ENCODE measurements at regions not wholly inside any gene's neighbourhood (a gene's known extent, or its start where the extent isn't known, plus 50 kb on each side); places are given as distances from the start of the nearest gene placed in this dataset.

- no peaks in the 10 kb centered on the region for H3K9me3 ChIP-seq (replicated peaks in 1 of 3)
- DNase-seq = no peak
- TF ChIP-seq CTCF (IDR thresholded peaks at IDR 0.05) = no peak
- TF ChIP-seq POLR2A (IDR thresholded peaks at IDR 0.05) = no peak
- H3K27me3 ChIP-seq = no peaks in the 10 kb centered on the region
- 83 to 90% (median 89%) methylated on average over 2 of the region's 2 CpGs for WGBS, 4 donors
- H3K36me3 ChIP-seq (replicated peaks in 1 of 2) = no peaks in the 10 kb centered on the region
- H3K4me1 ChIP-seq (replicated peaks in 1 of 2) = no peaks in the 10 kb centered on the region
- no peak overlapping the region for H3K4me3 ChIP-seq
- no peak overlapping the region for H3K27ac ChIP-seq
- intact Hi-C loops (cut with DNase I) = no loop called here
Observed at GRCh38 chr2:138212434-138212833, 248.2 kb downstream of the HNMT start.

DNA sequence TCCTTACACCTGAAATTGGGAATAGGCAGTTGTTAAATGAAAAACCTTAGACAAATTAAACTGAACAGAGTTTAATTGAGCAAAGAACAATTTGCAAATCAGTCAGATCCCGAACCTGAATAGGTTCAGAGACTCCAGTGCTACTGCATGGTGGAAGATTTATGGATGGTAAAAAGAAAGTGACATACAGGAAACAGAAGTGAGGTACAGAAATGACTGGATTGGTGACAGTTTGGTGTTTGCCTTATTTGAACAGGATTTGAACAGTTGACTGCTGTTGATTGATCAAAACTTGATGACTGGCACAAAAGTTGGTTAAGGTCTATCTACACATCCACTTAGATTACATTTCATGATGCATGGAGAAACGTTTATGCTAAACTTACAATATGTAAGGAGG, 248.8 kb downstream of the HNMT start:
- TF ChIP-seq CTCF (IDR thresholded peaks at IDR 0.05) = no peak
- no peak for TF ChIP-seq POLR2A (IDR thresholded peaks at IDR 0.05)
- no peaks in the 10 kb centered on the region for H3K4me1 ChIP-seq (replicated peaks in 1 of 2)

GRCh38 chr2:138213624-138214023, 249.4 kb downstream of the HNMT start:
- Histone ChIP-seq H3K27ac (no peak overlapping the region), H3K4me3 (no peak overlapping the region), H3K9me3 (replicated peaks in 1 of 3) (no peaks in the 10 kb centered on the region), H3K27me3 (no peaks in the 10 kb centered on the region), H3K4me1 (replicated peaks in 1 of 2) (no peaks in the 10 kb centered on the region), H3K36me3 (replicated peaks in 1 of 2) (no peaks in the 10 kb centered on the region)
- DNase-seq = no peak
- TF ChIP-seq POLR2A (IDR thresholded peaks at IDR 0.05) = no peak
- TF ChIP-seq CTCF (IDR thresholded peaks at IDR 0.05) = no peak
- intact Hi-C loops (cut with DNase I) = no loop called here

More for the DNA sequence above, 248.8 kb downstream of the HNMT start:
- Histone ChIP-seq H3K36me3 (replicated peaks in 1 of 2) (no peaks in the 10 kb centered on the region), H3K27me3 (no peaks in the 10 kb centered on the region), H3K4me3 (no peak overlapping the region), H3K9me3 (replicated peaks in 1 of 3) (no peaks in the 10 kb centered on the region), H3K27ac (no peak overlapping the region)
- 54 to 74% (median 59%) methylated on average over 2 of the region's 2 CpGs for WGBS, 4 donors
- no peak for DNase-seq
- intact Hi-C loops (cut with DNase I) = no loop called here

GRCh38 chr2:138215958-138216357, 251.7 kb downstream of the HNMT start:
- Histone ChIP-seq H3K27me3 (no peaks in the 10 kb centered on the region), H3K9me3 (replicated peaks in 1 of 3) (no peaks in the 10 kb centered on the region), H3K4me3 (no peak overlapping the region), H3K4me1 (replicated peaks in 1 of 2) (no peaks in the 10 kb centered on the region), H3K36me3 (replicated peaks in 1 of 2) (no peaks in the 10 kb centered on the region), H3K27ac (no peak overlapping the region)
- intact Hi-C loops (cut with DNase I) = no loop called here
- 35 to 96% (median 91%) methylated on average over 1 of the region's 1 CpG for WGBS, 4 donors
- no peak for DNase-seq
- no peak for TF ChIP-seq POLR2A (IDR thresholded peaks at IDR 0.05)
- TF ChIP-seq CTCF (IDR thresholded peaks at IDR 0.05) = no peak

Data from adrenal gland (tissue), 9 donors.